HG02885 (cell line): ENCODE measurements at regions not wholly inside any gene's neighbourhood (a gene's known extent, or its start where the extent isn't known, plus 50 kb on each side); places are given as distances from the start of the nearest gene placed in this dataset.

Experiments used
- ATAC-seq: cut with Tn5 transposase; IDR thresholded peaks from one replicate; pipeline ENCODE4 v1.9.1; 2021; ENCODE audit warnings: mild to moderate bottlenecking; ENCODE audit not compliant: unreplicated experiment, poor library complexity

GRCh38 chr22:49538006-49538405 is 289.7 kb downstream of the BRD1 start:
- ATAC-seq: no peak

DNA sequence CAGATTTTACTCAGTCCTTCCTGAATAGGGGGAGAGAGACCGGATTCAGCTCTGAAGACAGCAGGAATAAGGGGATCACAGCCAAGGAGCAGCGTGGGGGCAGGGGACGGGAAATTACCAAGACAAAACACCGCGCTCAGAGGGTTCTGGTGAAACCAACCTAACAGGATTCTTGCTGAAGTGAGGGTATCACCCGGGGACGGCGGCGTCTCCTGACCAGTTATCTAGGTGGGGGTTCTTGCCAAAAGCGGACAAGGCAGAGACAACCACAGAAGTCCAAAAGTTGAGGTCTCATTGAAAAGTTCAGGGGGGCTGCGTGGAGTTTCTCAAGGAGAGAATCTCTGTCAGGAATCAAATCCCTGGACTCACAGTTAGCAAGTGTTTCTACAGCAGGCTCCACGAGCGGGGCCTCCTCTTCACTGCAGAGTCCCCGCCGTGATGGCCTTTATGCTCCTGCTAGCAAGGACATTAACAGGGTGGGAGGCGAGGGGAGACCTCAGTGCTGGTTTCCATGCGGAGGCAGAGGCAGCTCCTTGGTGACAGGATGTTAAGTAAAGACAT is 291.0 kb downstream of the BRD1 start:
- no peak for ATAC-seq

GRCh38 chr22:49535527-49536125 is 292.0 kb downstream of the BRD1 start:
- no peak for ATAC-seq

DNA sequence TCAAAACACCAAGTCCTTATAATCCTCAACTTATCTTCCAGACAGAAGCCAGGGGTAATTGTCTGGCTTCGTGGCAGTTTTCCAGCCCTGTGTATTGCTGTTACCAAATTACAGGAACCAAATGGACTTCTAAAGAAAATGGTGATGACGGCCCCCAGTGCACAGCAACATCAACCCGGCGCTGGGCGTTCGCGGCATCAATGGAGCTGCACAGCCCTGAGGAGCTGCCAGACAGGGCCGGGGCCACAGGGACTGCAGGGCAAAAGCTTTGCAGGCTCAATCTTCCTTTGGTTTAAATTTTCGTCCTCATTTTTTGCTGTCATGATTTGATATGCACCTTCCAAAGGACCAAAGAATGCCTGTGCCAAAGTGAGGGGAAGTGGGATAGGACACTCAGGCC is 292.5 kb downstream of the BRD1 start:
- ATAC-seq: no peak

GRCh38 chr22:49534386-49534785 is 293.3 kb downstream of the BRD1 start:
- ATAC-seq: no peak

DNA sequence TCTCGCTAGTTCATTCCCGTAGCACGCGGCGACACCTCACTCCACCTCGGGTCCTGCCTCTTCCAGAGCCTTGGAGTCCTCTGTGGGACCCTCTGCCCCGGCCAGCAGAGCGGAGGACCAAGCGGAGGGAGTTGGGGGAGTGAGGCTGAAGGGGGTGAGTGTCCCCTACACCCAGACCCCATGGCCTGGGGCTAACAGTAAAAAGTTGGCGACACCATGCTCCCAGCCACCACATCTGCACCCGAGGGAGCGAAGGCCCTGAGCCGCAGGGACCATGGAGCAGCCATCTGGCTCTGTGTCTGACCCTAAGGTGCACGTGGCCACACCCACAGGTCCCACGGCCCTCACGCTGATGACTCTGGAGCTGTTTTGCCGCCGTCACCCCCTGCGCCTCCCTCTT is 293.8 kb downstream of the BRD1 start:
- no peak for ATAC-seq

DNA sequence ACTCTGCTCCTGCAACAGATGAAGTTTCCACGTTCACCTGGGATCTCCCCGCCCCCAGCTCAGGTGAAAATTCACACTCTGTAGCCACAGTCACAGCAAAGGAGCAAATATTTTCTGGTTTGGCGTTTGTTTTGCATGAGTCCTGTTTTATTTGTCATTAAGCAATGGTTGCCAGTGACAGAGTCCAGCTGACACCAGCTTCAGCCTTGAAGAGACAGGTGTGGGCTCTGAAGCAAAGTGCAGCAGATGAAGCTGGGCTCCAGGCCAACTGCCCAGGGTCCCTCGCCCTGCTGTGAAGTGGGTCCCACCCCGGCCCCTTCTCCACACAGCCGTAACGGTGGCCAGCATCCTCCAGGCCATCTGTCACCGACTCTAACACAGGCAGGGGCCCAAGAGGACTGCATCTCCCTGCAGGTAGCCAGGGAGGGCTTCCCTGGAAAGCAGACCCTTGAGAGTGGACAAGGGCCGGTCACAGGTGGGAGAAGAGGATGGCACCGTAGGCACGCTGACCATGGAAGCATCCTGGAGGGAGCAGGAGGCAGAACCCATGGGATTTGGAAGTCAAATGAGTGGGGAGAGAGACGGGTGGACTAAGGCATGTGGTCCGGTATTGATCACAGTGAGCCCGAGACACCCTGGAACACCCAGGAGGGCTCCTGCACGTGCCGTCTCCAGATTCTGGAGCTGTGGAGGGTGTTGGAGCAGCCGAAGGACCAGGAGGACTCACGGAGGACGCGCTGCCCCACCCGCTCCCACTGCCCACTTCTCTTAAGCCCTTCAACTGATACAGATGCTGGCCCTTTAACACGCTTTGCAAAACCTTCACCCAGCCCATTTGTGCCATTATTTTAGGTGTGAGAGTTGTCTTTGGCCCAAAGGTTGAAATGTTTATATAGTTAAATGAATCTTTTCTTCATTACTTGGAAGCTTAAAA is 294.5 kb downstream of the BRD1 start:
- no peak for ATAC-seq

DNA sequence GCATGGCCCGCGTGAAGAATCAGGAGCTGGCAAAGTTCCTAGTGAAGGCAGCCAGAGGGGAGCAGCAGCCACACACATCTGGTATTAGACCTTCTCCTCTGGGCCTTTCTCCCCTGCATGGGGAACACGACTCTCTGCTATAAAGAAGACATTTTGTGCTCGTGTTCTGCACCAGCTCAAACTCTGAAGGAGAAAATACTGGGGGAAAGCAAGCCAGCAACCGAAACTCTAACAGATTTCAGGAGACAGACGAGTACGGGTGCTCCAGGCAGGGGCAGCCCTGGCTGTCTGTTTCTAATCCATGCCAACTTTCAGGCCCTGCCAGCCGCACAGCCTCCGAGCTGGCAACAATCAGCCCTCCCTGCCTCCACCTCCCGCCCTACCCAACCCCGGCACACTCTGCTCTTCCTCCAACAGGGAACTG is 296.3 kb downstream of the BRD1 start:
- no peak for ATAC-seq

DNA sequence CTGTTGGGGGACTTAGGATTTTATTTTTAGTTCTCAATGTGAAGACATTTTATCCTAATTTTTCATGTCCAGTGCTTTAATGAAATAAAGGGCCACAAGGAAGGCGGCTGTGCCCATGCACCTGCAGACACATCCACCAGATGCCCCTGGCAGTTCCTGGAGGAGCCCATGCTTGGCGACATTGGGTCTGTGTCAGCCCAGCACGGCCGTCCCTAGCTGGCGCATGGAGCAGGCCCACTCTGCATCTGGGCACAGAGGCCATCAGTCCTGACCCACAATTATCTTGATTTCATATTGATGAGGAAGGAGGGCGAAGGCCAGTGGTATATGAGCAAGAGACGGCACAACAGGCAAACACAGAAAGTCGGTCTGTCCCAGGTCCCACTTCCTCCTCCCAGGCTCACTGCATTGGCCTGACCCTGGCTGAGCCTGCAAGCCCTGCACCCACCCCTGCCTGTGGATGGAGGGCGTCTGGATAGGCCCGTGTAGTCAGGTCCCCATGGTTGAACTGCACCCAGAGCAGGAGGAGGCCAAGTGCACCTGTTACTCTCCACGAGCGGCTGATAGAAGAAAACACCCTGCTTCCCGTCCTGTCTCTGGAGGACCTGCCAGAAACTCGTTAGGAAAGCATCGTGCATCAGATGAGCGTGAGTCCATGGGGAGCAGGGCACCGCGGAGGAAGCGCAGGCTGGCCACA is 296.9 kb downstream of the BRD1 start:
- no peak for ATAC-seq

DNA sequence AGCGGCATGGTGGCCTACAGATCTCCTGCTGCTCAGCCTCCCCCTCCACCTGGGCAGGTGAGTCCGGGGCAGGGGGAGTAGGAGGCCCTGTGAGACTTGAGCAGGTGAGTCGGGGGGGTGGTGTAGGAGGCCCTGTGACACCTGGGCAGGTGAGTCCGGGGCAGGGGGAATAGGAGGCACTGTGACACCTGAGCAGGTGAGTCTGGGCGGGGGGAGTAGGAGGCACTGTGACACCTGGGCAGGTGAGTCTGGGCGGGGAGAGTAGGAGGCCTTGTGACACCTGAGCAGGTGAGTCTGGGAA is 299.3 kb downstream of the BRD1 start:
- no peak for ATAC-seq

- no peak for ATAC-seq
Observed at GRCh38 chr22:49527611-49528419, 299.9 kb downstream of the BRD1 start.

DNA sequence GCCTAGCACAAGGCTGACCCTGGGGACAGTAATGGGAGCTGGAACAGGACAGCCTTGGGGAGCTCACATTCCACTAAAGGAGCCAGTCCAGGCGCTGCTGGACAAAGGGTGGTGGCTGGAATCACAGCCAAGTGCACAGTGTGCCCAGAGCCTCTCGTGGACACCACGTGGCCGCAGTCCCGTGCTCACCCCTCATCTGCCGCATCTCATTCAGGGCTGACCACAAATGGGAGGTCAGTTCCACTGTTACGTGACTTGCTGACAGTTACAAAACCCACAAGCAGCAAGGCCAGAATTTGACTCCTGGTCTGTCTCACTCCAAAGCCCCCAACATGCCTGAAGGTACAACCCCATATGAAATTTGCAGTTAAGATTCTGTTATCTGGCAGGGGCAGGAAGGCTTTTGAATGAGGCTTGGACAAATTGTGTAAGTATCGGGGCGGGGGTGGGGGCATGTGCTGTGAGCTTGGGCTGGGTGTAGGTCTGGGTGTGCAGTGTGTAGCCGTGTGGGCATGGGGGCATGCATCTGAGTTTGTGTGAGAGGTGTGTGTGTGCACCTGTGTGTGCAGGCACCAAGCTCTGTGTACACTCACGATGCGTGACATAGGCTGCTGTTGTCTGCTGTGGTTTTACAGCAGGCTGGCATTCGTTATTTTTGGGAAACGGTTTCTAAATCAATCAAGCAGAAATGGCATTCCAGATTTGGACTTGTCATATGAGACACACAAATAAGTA is 301.7 kb downstream of the BRD1 start:
- ATAC-seq: no peak

DNA sequence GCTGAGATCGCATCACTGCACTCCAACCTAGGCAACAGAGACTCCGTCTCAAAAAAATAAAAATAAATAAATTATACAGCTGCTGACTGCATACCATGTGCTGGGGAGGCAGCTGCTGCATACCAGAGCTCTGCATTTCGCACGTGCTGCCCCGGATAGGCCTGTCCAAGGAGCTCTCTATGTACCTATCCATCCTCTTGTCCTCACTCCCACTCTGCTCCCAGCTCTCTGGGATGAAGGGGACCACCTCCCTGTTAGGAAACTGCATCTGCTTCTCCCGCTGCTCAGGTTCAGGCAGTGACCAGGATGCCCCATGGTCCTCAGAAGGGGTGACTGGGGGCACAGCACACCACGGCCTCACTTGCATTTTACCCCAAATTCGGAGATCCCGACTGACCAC is 302.3 kb downstream of the BRD1 start:
- ATAC-seq: no peak

DNA sequence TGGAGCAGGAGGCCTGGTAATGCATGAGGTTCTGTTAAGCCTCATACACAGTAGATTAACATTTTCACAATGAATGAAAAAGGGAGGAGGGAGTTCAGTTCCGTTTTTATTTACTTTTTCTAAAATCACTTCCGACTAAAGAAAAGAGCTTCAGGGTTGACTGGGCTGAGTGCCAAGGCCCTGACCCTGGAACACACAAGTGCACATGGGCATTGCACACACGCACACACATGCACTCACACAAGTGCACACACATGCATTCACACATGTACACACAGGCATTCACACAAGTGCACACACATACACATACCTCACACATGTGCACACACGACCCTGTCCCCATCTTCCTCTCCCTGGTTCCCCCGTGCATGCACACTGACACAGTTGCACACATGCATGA is 303.3 kb downstream of the BRD1 start:
- no peak for ATAC-seq

GRCh38 chr22:49523374-49524008 is 304.2 kb downstream of the BRD1 start:
- ATAC-seq: no peak

DNA sequence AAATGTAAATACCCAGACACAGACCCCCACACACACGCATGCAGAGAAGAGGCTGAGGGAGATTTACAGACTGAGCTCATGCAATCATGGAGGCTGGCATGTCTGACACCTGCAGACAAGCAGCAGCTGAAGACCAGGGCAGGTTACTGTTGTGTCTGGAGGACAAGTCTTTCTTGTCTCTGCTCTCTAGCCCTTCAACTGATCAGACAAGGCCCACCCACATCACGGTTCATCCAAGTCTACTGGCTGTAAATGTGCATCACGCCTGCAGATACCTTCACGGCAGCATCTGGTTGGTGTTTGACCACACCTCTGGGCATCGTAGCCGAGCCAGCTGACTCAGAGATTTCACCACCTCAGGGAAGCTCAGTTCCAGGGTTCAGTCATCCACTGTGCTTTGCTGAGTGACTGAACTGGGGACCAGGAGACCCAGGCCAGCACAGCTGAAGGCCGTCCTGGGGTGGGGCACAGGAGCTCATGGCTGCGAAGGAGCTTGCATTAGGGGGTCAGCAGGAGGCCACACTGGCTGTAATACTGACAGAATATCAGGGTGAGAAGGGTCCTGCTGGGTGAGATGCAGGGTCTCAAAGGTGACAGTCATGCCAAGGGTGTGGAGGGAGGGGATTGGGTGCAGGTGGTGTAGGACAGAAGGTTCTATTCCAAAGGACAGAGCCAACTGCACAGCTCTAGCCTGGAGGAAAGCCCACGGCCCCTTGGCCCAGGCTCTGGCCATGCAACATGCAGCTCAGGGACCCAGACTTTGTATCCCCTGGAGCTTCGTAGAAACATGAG is 304.9 kb downstream of the BRD1 start:
- ATAC-seq: no peak

DNA sequence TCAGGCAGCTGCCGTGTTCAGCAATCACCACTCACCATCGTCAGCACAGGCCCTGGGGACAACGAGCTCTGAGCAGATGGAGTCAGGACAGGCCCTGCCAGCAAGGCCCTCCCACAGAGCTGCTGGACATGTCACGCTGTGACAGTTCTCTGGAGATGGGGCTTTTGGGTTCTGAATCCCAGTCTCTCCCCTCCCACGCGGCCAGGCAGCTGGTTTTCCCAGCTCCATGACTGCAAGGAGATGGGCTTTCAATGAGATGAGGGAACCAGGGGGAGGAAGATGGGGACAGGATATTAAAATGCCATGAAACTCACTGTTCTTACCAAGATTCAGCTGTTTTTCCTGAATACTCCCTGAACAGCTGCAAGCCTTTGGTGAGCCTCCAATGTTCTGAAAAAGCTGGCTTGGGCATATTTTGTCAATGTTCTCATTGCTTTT is 305.9 kb downstream of the BRD1 start:
- no peak for ATAC-seq

DNA sequence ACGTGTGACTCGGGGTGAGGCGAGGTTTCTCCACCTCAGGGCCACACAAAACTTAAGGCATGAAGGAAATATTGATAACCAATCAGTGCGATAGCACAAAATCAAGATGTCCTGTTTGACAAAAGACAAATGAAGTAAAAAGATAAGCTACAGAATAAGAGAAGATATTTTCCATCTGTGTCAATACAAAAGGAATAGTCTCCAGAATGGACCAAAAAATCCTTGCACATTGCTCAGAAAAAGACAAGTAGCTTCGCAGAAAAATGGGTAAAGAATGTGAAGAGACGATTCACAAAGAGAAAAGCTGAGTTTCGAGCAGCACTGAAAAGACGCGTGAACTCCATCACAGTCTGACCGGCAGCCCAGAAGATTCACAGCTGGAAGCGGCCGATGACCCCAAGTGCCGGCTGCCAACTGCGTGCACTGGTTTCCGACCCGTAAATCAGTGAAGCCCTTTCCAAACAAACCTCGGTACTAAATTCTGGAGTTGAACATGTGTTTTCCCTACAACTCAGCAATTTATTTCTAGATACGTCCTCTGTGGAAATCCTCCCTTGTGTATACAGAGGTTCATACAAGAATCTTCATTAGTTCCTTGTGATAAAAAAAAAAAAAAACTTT is 308.4 kb downstream of the BRD1 start:
- no peak for ATAC-seq
